Cardiac septum (tissue), 1 donor: ENCODE measurements at regions not wholly inside any gene's neighbourhood (a gene's known extent, or its start where the extent isn't known, plus 50 kb on each side); places are given as distances from the start of the nearest gene placed in this dataset.

Experiments
- DNase-seq: peaks from one replicate; pipeline ENCODE4 v3.0.0-alpha.2; 2020; ENCODE audit warnings: low spot score
- intact Hi-C: fragments of 100-400 bp; cut with DNase I; formaldehyde crosslinking; loops from one replicate; pipeline ENCODE4 v1.14.0; 2022
- donor health status: DM: no; HTN: no; CAD: no.

DNA sequence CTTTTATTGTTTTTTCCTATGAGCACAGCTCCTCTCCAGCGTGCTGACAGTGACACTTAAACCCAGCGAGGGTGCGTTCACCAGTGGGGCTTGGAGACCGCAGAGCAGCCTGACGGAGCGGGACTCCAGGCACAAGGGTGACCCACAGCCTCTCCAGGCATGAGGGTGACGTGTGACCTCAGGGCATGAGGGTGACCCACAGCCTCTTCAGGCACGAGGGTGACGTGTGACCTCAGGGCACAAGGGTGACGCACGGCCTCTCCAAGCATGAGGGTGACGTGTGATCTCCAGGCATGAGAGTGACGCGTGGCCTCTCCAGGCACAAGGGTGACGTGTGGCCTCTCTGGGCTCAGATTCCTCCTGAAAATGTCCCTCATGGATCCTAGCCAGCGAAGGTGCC, 164.3 kb upstream of the TCERG1L start:
- intact Hi-C loops: no loop called here
- no peak for DNase-seq

DNA sequence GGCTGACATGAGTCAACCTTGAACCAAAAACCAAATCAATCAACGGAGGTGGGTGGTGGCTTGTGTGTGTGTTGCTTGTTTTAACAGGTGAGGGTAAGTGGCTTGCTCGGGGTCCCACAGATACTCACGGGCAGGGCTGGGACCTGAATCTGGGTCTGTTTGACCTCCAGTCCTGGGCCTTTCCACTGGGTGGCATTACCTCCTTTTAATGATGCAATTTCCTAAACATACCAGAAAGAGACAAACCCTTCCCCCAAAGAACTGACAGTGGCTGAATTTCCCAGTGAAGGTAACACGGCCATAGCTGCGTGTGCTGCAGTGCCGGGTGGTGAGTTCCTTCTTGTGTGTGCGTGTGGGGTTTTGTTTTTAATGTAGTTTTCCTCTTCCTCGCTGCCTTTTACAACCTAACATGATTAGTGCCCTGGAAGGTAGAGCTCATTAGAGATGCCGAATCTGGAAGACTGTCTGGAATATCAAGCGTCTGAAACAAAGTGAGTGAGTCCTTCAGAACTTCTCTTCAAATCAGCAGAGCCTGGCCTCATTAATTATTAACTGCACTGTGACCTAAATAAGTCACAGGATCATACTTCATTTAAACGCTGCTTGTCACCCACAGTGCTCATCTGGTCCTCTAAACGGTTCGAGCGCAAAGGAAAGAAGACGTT, 166.1 kb upstream of the TCERG1L start:
- intact Hi-C loops: no loop called here
- DNase-seq: no peak

DNA sequence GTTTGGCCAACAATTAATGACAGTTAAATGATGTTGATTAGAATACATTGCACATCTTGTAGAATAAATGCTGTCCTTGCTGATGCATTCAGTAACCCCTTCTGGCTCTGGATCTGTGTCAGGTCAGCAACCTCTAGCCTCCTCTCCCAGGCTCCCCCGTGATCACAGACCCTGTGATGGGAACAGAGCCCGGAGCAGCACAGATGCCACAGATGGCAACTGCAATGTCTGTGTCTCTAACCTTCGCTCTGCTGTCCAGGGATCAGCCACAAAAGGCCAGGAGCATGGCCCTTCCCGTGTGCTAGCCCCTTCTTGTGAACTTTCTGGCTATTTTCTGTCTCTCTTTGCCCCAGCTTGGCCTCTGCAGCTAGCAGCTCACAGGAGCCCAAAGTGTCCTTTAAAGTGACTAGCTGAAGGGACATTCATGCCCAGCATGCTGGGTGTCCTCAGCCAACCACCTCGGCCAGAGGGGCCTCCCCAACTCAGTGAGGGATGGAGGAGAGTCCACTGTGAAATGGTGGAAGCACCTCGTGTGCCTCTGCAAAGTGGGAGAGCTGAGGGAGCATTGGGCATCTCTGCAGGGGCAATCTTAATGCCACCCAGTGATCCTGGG, 167.0 kb upstream of the TCERG1L start:
- DNase-seq: no peak
- intact Hi-C loops: no loop called here

DNA sequence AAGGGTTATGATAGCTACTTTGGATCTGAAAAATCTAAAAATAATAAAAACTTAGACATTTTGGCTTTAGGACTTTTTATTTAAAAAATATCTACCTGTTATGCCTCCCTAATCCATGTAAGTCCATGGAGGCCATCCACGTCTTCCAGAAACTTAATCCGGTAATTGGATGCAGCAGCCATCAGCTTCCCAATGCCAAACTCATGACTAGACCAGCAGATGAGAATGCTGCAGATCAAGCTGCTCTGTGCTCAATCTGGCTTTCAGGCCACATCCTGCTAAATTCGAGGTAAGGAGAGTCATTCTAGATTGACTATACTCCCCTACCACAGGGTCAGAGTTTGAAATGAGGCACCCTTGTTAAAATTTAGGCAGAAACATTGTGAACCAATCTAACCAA, 168.5 kb upstream of the TCERG1L start:
- intact Hi-C loops: no loop called here
- no peak for DNase-seq

DNA sequence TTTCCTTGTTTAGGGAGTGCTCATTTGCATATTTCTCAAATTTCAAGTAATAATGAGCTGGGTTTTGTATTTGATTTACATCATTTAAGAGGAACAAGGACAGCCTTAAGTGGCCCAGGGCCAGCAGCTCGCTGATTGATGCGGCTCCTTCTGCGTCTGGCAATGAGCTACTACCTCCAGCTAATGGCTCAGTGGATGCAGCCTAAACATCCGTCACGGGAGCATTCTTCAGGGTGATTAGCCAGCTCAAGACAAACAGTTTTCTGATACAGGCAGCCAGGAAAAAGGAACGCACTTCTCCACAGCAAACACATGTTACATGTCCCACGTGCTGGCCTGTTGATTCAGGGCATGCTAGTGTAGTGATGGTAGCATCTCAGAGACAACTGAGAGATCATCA, 169.3 kb upstream of the TCERG1L start:
- no peak for DNase-seq
- intact Hi-C loops: no loop called here

DNA sequence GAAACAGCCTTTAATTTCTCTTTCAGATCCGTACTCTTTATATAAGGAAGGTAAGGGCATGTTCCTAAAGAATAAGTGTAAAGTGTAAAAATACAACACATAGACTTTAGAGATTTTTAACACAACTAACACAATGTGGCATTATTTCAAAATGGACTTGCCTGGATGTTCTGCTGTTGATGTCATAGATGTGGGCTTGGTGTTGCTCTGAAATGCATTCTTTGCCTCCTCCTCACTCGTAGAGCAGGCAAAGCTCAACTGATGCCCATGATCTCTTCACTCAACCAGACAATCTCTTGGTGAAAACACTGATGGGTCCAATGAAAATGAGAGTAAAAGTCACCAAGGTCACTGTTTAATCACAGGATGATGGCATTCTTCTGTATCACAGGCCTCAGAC, 174.2 kb upstream of the TCERG1L start:
- DNase-seq: no peak
- intact Hi-C loops: no loop called here

DNA sequence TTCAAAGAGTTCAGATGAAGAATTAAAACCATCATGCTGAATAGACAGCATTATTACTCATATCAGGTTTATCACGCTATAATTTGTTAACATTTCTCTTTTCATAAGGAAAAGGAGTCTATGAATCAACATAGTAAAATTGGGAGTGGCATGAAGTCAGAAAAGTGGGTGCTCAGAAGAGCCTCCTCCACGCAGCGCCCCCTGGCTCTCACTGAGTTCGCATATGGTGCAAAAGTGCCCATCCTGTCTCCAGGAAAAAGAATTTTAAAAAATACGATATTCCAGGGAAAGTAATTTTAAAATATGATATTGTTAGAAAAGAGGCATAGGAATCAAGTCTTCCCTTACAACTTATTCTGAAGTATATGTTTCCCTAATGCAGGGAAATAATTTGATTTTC, 176.3 kb upstream of the TCERG1L start:
- no peak for DNase-seq
- intact Hi-C loops: no loop called here

DNA sequence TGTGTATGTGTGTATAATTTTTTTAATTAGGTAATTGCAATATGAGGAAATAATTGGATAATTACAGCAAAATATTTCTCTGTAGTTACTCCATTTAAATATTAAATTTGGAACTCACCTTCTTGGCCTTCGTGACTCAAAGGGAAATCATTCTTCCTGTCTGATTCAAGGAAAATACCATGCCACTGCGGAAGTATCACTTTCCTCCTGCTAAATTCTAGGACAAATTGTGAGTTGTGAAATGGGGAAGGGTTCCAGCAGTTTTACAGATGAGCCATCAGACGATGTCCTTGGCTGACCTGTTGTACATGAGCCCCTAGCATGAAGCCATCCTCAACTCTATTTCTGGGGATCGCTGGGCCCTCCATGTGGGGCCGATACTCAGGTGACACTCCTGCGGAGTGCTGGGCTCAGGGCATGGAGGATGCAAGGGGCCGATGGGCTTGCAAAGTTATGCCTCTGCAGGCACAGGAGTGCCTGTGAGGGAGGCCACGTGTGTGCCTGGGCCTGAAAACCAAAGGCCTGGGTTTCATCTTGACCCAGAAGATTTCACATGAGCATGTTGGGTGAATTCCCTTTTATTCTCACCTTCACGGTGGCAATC, 179.6 kb upstream of the TCERG1L start:
- intact Hi-C loops: no loop called here
- no peak for DNase-seq

DNA sequence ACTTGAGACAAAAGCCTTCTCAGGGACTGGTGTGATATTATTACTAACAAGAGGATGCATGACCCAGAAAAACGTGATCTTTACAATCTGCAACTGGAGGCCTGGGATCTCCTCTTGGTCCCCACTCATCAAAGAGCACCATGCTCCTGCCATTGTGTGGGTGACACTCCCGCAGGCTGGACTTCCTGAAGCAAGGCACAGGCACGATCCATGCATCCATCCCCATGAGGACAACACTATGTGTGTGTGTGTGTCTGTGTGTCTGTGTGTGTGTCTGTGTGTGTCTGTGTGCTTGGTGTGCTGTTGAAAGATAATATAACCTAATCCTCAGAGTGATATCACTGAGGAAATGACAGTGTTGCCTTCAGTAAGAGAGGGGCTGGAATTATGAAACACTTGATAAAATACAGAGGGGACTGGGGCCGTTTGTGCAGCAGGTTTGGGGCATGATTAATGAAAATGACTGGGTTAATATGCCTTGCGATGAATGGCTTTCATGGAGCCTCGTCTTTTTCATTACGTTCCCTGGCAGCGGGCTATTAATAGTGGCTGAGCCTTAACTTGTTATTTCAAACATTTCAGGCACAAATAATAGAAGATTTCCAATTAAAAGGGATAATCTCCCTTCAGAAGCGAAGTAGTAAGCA, 180.8 kb upstream of the TCERG1L start:
- intact Hi-C loops: no loop called here
- no peak for DNase-seq

DNA sequence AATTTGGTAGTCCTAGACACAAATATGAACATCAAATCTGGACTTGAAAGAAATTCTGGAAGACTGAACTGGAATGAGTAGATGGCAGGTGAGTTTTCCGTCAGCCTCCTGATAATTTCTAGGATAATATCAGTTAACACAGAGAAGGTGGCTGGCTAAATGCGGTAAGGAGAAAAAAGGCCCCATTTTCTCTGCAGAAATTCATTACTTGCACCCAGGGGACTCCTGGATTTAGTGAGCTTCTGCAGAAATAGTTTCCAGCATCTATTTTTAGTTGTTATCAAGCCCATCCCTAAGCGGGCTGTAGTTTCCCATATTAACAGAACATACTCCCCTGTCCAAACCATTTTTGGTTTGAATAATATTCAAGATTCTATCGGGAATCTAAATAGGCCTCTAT, 181.9 kb upstream of the TCERG1L start:
- intact Hi-C loops: no loop called here
- no peak for DNase-seq

DNA sequence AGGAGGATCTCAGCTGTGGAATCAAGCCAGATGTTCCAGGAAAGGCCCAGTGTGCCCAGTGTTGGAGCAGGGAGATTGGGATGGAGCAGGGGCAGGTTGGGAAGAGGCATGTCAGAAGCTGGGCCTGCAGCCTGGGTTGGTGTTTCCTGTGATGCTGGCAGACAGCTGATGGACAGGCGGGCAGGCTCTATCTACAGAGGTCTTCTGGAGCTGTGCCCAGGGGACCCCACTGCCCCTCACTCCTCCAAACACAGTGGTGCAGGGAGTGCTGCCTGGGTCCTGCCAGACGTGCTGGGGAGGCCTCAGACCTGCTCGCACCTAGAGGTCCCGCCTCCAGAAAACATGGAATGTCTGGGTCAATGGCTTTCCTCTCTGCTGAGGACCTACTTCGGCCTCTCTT, 182.9 kb upstream of the TCERG1L start:
- intact Hi-C loops: no loop called here
- no peak for DNase-seq

DNA sequence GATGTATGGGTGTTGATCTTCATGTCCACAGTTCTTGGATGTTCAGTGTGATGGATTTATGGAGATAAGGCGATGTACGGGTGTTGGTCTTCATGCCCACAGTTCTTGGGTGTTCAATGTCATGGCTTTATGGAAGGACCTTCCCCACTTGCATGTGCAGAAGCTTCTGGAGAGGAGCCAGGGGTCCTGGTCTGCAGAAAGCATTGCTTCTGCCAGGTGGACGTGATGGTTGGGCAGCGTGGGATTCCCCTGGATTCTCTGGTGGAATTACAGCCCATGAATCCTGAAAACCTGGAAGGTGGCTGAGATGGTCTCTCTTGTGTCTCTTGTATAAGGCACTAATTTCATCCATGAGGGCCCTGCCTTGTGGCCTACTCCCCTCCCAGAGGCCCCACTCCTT, 183.7 kb upstream of the TCERG1L start:
- intact Hi-C loops: no loop called here
- no peak for DNase-seq

DNA sequence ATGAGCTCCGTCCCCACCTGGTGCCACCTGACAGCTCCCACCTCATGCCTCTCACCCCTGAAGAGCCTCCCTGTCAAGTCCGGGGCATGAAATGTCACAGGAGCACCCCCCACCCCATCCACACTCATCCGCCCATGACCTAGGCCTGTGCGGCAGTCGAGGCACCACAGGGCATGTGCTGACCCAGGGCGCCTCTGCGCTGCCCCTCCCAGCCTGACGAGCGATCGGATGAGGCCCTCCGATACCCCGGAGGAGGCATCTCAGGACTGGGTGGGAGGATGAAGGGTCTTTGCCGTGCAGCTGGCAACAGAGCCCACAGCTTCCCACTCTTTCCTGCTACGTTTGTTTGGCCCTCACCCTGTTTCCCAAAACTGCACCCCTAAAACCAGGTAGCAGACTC, 184.4 kb upstream of the TCERG1L start:
- intact Hi-C loops: no loop called here
- no peak for DNase-seq

DNA sequence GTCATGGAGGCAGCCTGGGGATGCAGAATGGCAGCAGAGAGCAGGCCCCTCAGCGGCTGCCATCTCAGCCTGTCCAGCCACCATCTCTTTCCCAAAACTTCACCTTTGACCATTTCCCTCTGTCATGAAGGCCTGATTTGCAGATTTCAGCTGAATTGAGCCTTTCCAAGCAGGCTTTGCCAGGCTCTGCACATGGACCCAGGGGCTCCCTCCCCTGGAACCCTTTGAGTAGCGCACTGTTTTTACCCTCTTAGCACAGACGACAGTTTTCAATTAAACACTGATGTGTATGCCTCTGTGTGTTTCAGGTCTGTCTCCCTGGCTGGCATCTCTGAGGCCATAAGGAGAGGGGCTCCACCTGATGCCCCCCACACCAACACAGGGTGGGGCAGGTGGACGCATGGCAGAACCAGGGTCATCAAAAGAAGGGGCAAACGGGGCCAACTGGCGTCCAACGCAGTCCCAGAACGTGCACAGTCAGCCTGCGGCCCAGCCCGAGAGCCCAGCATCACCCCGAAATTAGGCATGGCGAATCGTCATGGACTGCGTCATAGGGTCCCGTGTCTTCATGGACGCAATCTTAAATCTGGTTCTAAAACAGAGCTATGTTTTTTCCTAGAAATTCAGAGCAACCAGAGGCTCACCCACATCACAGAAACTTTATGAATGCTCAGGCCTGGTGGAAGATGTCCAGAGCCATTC, 185.0 kb upstream of the TCERG1L start:
- intact Hi-C loops: no loop called here

DNA sequence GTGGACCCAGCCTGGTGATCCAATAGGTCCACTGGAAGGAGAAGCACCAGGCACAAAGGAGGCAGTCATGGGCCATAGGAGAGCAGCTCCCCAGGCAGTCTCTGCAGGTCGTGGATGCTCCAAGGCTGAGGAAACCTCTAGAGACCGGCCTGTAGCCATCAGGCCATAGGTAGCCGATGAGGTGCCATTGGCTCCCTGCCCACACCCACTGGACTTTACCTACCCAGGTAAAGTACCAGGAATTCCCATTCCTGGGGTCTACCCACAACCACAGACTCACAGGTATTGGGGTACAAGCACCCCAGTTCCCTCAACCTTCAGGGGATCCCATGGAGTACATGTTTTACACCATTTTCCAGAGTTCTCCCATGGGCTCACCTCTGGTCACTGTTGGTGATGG, 188.0 kb upstream of the TCERG1L start:
- no peak for DNase-seq
- intact Hi-C loops: no loop called here

More for the DNA sequence above, 185.0 kb upstream of the TCERG1L start:
- no peak for DNase-seq

DNA sequence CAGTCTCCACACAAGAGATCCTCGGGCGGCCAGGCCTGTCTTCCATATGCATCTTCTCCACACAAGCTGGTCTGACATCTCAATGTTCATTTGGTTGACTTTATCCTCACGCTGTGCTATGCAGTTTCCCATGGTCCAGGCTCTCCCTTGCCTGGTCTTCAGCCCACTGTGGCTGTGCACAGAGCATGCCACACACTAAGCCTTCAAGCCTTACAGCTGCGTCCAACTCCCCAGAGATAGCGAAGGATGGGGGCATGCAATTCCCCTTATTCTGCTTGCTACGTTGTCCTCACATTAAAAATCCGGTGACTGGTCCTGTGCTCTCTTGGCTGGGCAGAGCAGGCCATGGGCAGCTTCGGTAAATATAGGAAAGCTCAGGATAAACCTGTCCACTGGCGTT, 188.7 kb upstream of the TCERG1L start:
- intact Hi-C loops: no loop called here
- no peak for DNase-seq

DNA sequence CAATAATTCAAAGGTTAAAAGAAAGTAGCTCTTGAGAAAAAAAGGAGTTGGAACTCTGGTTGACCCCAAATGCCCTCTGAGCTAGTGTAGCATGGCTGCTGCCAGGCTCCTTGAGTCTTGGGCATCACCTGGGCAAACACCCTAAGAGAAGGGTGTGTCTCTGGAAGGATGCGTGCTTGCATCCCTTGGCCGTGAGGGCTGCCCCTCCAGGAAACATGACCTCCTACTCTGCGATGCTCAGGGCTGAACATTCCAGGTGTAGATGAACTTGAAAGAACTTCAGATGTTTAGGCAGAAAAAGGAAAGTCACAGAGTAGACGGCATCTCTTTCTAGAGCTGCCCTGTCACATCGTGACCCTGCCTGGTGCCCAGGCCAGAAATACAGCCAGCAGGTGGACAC, 189.4 kb upstream of the TCERG1L start:
- DNase-seq: no peak
- intact Hi-C loops: no loop called here

DNA sequence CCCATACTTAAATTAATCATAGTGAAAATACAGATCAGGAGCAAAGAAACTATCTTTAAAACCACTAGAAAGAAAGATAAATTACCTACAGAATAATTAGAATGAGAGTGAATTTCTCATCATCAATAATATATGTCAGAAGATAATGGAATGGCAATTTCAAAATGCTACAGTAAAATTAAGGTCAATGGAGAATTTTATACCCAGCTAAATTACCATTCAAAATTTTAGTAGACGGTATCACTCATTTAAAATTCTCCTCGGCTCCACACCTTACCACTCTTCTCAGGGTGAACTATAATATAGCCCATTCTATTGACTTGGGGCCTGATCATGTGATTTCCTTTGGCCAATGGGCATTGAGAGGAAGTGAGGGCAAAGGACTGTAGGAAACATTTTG, 192.5 kb upstream of the TCERG1L start:
- intact Hi-C loops: no loop called here
- no peak for DNase-seq

DNA sequence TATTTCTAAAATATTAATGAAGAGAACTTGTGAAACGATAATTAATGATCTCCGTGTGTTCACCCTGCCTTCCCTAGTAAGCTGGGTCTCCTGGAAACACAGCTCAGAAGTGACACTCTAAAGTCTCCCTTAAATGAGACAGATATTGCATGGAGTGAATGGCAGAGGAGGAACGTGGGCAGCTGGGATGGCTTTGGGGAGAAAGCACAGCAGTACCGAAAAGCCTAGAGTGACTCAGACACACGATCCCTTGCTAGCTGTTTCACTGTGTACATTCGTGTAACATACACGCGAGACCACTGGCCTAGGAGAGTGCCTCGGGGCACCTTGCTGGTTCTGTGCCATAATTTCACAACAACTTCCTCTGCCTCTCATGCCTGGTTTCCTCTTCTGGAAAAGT, 199.9 kb upstream of the TCERG1L start:
- DNase-seq: no peak
- intact Hi-C loops: no loop called here

DNA sequence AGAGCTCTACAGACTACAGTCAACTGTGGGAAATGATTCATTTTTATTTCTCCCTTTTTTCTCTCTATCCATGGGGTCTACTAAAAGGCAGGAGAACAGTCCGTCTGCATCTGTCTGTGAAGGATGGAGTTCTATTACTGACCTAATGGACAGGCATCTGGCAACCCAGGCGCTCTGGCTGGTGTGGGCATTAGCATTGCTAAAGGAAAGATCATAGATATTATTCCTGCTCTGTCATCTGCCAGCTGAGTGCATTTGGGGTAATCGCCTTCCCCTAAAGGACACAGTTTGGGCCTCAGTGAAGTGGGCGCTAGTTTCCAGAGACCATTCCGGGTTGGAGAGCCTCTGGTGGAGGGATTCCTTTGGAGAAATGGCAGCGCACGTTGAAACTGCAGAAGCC, 201.3 kb upstream of the TCERG1L start:
- no peak for DNase-seq
- intact Hi-C loops: no loop called here
